GM23248 (cell line): ENCODE measurements at regions not wholly inside any gene's neighbourhood (a gene's known extent, or its start where the extent isn't known, plus 50 kb on each side); places are given as distances from the start of the nearest gene placed in this dataset.

ENCODE experiments used
- DNase-seq: peaks from one replicate; pipeline ENCODE4 v3.0.0-alpha.2; 2015
- H2AFZ ChIP-seq: fragments of 200-600 bp; sonication (generic); 2 replicates; pipeline ENCODE4 v1.6.1; 2016; ENCODE audit warnings: antibody characterized with exemption
- H3F3A ChIP-seq: fragments of 200-600 bp; sonication (generic); 2 replicates; pipeline ENCODE4 v1.6.1; 2016; ENCODE audit warnings: mild to moderate bottlenecking, antibody characterized with exemption, mixed run types; ENCODE audit not compliant: insufficient read depth
- H3K27ac ChIP-seq: fragments of 200-600 bp; sonication (generic); 2 replicates; pipeline ENCODE4 v1.5.1; 2016; ENCODE audit warnings: mild to moderate bottlenecking
- H3K27me3 ChIP-seq: fragments of 200-600 bp; sonication (generic); replicated peaks from 2 replicates; pipeline ENCODE4 v1.6.1; 2016; ENCODE audit warnings: mild to moderate bottlenecking; ENCODE audit not compliant: insufficient read depth
- H3K36me3 ChIP-seq: fragments of 200-600 bp; sonication (generic); 2 replicates; pipeline ENCODE4 v1.6.1; 2016; ENCODE audit warnings: low read depth, mild to moderate bottlenecking
- H3K4me1 ChIP-seq: fragments of 200-600 bp; sonication (generic); 2 replicates; pipeline ENCODE4 v1.6.1; 2016; ENCODE audit warnings: mild to moderate bottlenecking; ENCODE audit not compliant: insufficient read depth
- H3K4me2 ChIP-seq: fragments of 200-600 bp; sonication (generic); one replicate; pipeline ENCODE4 v1.6.1; 2016; ENCODE audit warnings: mild to moderate bottlenecking; ENCODE audit not compliant: unreplicated experiment
- H3K4me3 ChIP-seq: fragments of 200-600 bp; sonication (generic); 2 replicates; pipeline ENCODE4 v1.5.1; 2016; ENCODE audit warnings: mild to moderate bottlenecking
- H3K79me2 ChIP-seq: fragments of 200-600 bp; sonication (generic); 2 replicates; pipeline ENCODE4 v1.6.1; 2016; ENCODE audit warnings: mild to moderate bottlenecking; ENCODE audit not compliant: insufficient read depth
- H3K9ac ChIP-seq: fragments of 200-600 bp; sonication (generic); 2 replicates; pipeline ENCODE4 v1.6.1; 2016; ENCODE audit warnings: mild to moderate bottlenecking
- H3K9me2 ChIP-seq: fragments of 200-600 bp; sonication (generic); 2 replicates; pipeline ENCODE4 v1.6.1; 2016; ENCODE audit warnings: mixed run types, mild to moderate bottlenecking, moderate library complexity; ENCODE audit not compliant: insufficient read depth
- H3K9me3 ChIP-seq: fragments of 200-600 bp; sonication (generic); one replicate; pipeline ENCODE4 v1.6.1; 2017; ENCODE audit warnings: low read depth
- H4K20me1 ChIP-seq: fragments of 200-600 bp; sonication (generic); 2 replicates; pipeline ENCODE4 v1.6.0; 2016; ENCODE audit not compliant: insufficient read depth
- EZH2 ChIP-seq: fragments of 200-600 bp; sonication (generic); IDR thresholded peaks from 2 replicates; pipeline ENCODE4 v1.6.1; 2018; ENCODE audit warnings: antibody characterized with exemption, mild to moderate bottlenecking; ENCODE audit not compliant: insufficient read depth, poor library complexity, severe bottlenecking
- EZH2phosphoT487 ChIP-seq: fragments of 200-600 bp; sonication (generic); IDR thresholded peaks from 2 replicates; pipeline ENCODE4 v1.6.1; 2018; ENCODE audit warnings: antibody characterized with exemption, moderate library complexity, mild to moderate bottlenecking, low read depth; ENCODE audit not compliant: insufficient read depth
- WGBS, 2 experiments: methylation state at CpG; one replicate each; pipeline ENCODE4 v1.1.6; 2015 to 2017; ENCODE audit warnings: low lambda C conversion rate in 2 of 2, low coverage in 1 of 2; ENCODE audit errors: missing lambda C conversion rate in 2 of 2; 5-methylcytosine and 5-hydroxymethylcytosine counted together
- in situ Hi-C: fragments of 300-500 bp; cut with MboI; formaldehyde crosslinking; loops from 2 replicates; pipeline ENCODE4 v1.15.0; 2020

GRCh38 chr10:47053081-47053798 is 142.0 kb downstream of the PTPN20 start:
- Histone ChIP-seq H2AFZ (no peak overlapping the region), H3K27ac (no peak overlapping the region), H3K9me2 (no peaks in the 10 kb centered on the region), H3K9me3 (no peaks in the 10 kb centered on the region), H3K9ac (no peak overlapping the region), H3K79me2 (no peaks in the 10 kb centered on the region), H4K20me1 (no peaks in the 10 kb centered on the region), H3K4me3 (no peak overlapping the region), H3K27me3 (no peaks in the 10 kb centered on the region; the same call in 1 of the 2 replicates), H3F3A (no peaks in the 10 kb centered on the region), H3K36me3 (no peaks in the 10 kb centered on the region), H3K4me1 (0 out of 2 replicates have a peak, but pooled peaks cover 5% of the 10 kb centered on the region), H3K4me2 (no peak overlapping the region)
- in situ Hi-C loops: loop anchor here (10.0 kb wide), 1 partner anchor 252 kb away; the partner anchor contains the start of gene GDF10
- DNase-seq: no peak
- 59 to 72% methylated on average over 7 of the region's 7 CpGs for WGBS, 2 experiments
- TF ChIP-seq EZH2 (no peak), EZH2phosphoT487 (no peak)

GRCh38 chr10:47054974-47055373 is 143.7 kb downstream of the PTPN20 start:
- Histone ChIP-seq H3K9ac (no peak overlapping the region), H4K20me1 (no peaks in the 10 kb centered on the region), H2AFZ (no peak overlapping the region), H3K4me1 (no peaks in the 10 kb centered on the region), H3F3A (no peaks in the 10 kb centered on the region), H3K9me2 (no peaks in the 10 kb centered on the region), H3K27ac (no peak overlapping the region), H3K9me3 (no peaks in the 10 kb centered on the region), H3K27me3 (peaks cover 7% of the 10 kb centered on the region), H3K36me3 (no peaks in the 10 kb centered on the region), H3K79me2 (no peaks in the 10 kb centered on the region), H3K4me3 (no peak overlapping the region), H3K4me2 (no peak overlapping the region)
- TF ChIP-seq EZH2 (no peak), EZH2phosphoT487 (no peak)
- WGBS, 2 experiments: 50 to 67% methylated on average over 2 of the region's 2 CpGs
- no peak for DNase-seq
- in situ Hi-C loops: loop anchor here (10.0 kb wide), 1 partner anchor 250 kb away; the partner anchor contains the start of gene GDF10

GRCh38 chr10:47055386-47056246 is 144.4 kb downstream of the PTPN20 start:
- Histone ChIP-seq H3K9me3 (no peaks in the 10 kb centered on the region), H3K27me3 (peaks cover 13% of the 10 kb centered on the region), H3K4me3 (no peak overlapping the region), H3K4me1 (no peaks in the 10 kb centered on the region), H3K79me2 (no peaks in the 10 kb centered on the region), H3K36me3 (no peaks in the 10 kb centered on the region), H4K20me1 (no peaks in the 10 kb centered on the region), H3K27ac (no peak overlapping the region), H3F3A (no peaks in the 10 kb centered on the region), H2AFZ (no peak overlapping the region), H3K9ac (no peak overlapping the region), H3K9me2 (no peaks in the 10 kb centered on the region), H3K4me2 (no peak overlapping the region)
- DNase-seq: no peak
- 60 to 64% methylated on average over 10 of the region's 10 CpGs for WGBS, 2 experiments
- no peak for TF ChIP-seq EZH2
- no peak for TF ChIP-seq EZH2phosphoT487
- in situ Hi-C loops: loop anchor here (10.0 kb wide), 1 partner anchor 249 kb away; the partner anchor contains the start of gene GDF10

GRCh38 chr10:47056247-47056510 is 145.0 kb downstream of the PTPN20 start:
- Histone ChIP-seq H4K20me1 (no peaks in the 10 kb centered on the region), H3K27ac (no peak overlapping the region), H3K4me3 (no peak overlapping the region), H3K27me3 (peaks cover 18% of the 10 kb centered on the region), H3K9ac (no peak overlapping the region), H2AFZ (no peak overlapping the region), H3K9me3 (no peaks in the 10 kb centered on the region), H3K4me2 (no peak overlapping the region), H3F3A (no peaks in the 10 kb centered on the region), H3K9me2 (no peaks in the 10 kb centered on the region), H3K4me1 (no peaks in the 10 kb centered on the region), H3K36me3 (no peaks in the 10 kb centered on the region), H3K79me2 (no peaks in the 10 kb centered on the region)
- no peak for DNase-seq
- TF ChIP-seq EZH2: no peak
- no peak for TF ChIP-seq EZH2phosphoT487
- 55 to 75% methylated on average over 1 of the region's 1 CpG for WGBS, 2 experiments
- in situ Hi-C loops: loop anchor here (10.0 kb wide), 1 partner anchor 249 kb away; the partner anchor contains the start of gene GDF10
